Calu3 (cell line): ENCODE measurements at regions not wholly inside any gene's neighbourhood (a gene's known extent, or its start where the extent isn't known, plus 50 kb on each side); places are given as distances from the start of the nearest gene placed in this dataset.

ENCODE experiments used
- BruUV-seq: library from RNA; stranded (reverse); fragments of 400-500 nt; replicated peaks from 2 replicates; lab custom pipeline; 2021; lab: Mats Ljungman, UMichigan
- CTCF ChIA-PET: fragments of 300-600 bp; sonication (Branson Sonifier 250); formaldehyde crosslinking; loops from one replicate; lab custom pipeline; 2022; ENCODE audit warnings: antibody characterized with exemption; lab: Charles Lee
- DNase-seq: peaks from one replicate; pipeline ENCODE4 v3.0.0; 2022
- H3K27ac Mint-ChIP-seq: one replicate; pipeline ENCODE4 v1.8.0; 2022; ENCODE audit warnings: mixed read lengths; ENCODE audit not compliant: unreplicated experiment
- H3K27me3 Mint-ChIP-seq: one replicate; pipeline ENCODE4 v1.8.0; 2022; ENCODE audit warnings: mixed read lengths; ENCODE audit not compliant: unreplicated experiment
- H3K36me3 Mint-ChIP-seq: one replicate; pipeline ENCODE4 v1.8.0; 2022; ENCODE audit warnings: mild to moderate bottlenecking, moderate library complexity, mixed read lengths; ENCODE audit not compliant: insufficient read depth, unreplicated experiment
- H3K4me1 Mint-ChIP-seq: one replicate; pipeline ENCODE4 v1.8.0; 2022; ENCODE audit warnings: mild to moderate bottlenecking, low read depth, mixed read lengths; ENCODE audit not compliant: unreplicated experiment
- H3K4me3 Mint-ChIP-seq: one replicate; pipeline ENCODE4 v1.8.0; 2022; ENCODE audit warnings: mild to moderate bottlenecking, low read depth, moderate library complexity, mixed read lengths; ENCODE audit not compliant: unreplicated experiment
- H3K9me3 Mint-ChIP-seq: one replicate; pipeline ENCODE4 v1.8.0; 2022; ENCODE audit warnings: low read depth, mixed read lengths; ENCODE audit not compliant: unreplicated experiment
- CTCF ChIP-seq: fragments of 200-600 bp; IDR thresholded peaks from one replicate; pipeline ENCODE4 v1.8.0; 2022; ENCODE audit warnings: antibody characterized with exemption; ENCODE audit not compliant: unreplicated experiment
- intact Hi-C: fragments of 100-400 bp; cut with micrococcal nuclease; formaldehyde crosslinking; loops from one replicate; pipeline ENCODE4 v1.10.0; 2022; ENCODE audit not compliant: unreplicated experiment

- no peaks in the 10 kb centered on the region for H3K36me3 Mint-ChIP-seq
- DNase-seq: no peak
- CTCF ChIA-PET: no interaction called here
- no TSS peak for BruUV-seq
- no peak overlapping the region for H3K27ac Mint-ChIP-seq
- intact Hi-C loops: no loop called here
- TF ChIP-seq CTCF: no peak
- H3K4me1 Mint-ChIP-seq: no peaks in the 10 kb centered on the region
- H3K27me3 Mint-ChIP-seq: peaks cover 37% of the 10 kb centered on the region
- H3K4me3 Mint-ChIP-seq: no peak overlapping the region
- no peaks in the 10 kb centered on the region for H3K9me3 Mint-ChIP-seq
Observed at GRCh38 chr10:113230011-113230610, 280.1 kb downstream of the TCF7L2 start.

- H3K4me3 Mint-ChIP-seq: no peak overlapping the region
- H3K4me1 Mint-ChIP-seq: no peaks in the 10 kb centered on the region
- peaks cover 45% of the 10 kb centered on the region for H3K27me3 Mint-ChIP-seq
- CTCF ChIA-PET: no interaction called here
- H3K27ac Mint-ChIP-seq: no peak overlapping the region
- no peak for TF ChIP-seq CTCF
- no peaks in the 10 kb centered on the region for H3K9me3 Mint-ChIP-seq
- DNase-seq: no peak
- no peaks in the 10 kb centered on the region for H3K36me3 Mint-ChIP-seq
- no TSS peak for BruUV-seq
- intact Hi-C loops: no loop called here
Observed at GRCh38 chr10:113232928-113233511, 283.0 kb downstream of the TCF7L2 start.

GRCh38 chr10:113234481-113234880 lies 284.4 kb downstream of the TCF7L2 start:
- intact Hi-C loops: no loop called here
- H3K4me3 Mint-ChIP-seq: no peak overlapping the region
- H3K27ac Mint-ChIP-seq: no peak overlapping the region
- TF ChIP-seq CTCF: no peak
- H3K27me3 Mint-ChIP-seq: peaks cover 48% of the 10 kb centered on the region
- no TSS peak for BruUV-seq
- H3K4me1 Mint-ChIP-seq: no peaks in the 10 kb centered on the region
- DNase-seq: no peak
- CTCF ChIA-PET: no interaction called here
- no peaks in the 10 kb centered on the region for H3K9me3 Mint-ChIP-seq
- H3K36me3 Mint-ChIP-seq: no peaks in the 10 kb centered on the region

- no peaks in the 10 kb centered on the region for H3K4me1 Mint-ChIP-seq
- H3K36me3 Mint-ChIP-seq: no peaks in the 10 kb centered on the region
- H3K4me3 Mint-ChIP-seq: no peak overlapping the region
- CTCF ChIA-PET: no interaction called here
- TF ChIP-seq CTCF: no peak
- H3K27ac Mint-ChIP-seq: no peak overlapping the region
- H3K9me3 Mint-ChIP-seq: no peaks in the 10 kb centered on the region
- DNase-seq: no peak
- peaks cover 58% of the 10 kb centered on the region for H3K27me3 Mint-ChIP-seq
- no TSS peak for BruUV-seq
- intact Hi-C loops: no loop called here
Observed at GRCh38 chr10:113235508-113235907, 285.5 kb downstream of the TCF7L2 start.
